NB4 (cell line): ENCODE measurements at regions not wholly inside any gene's neighbourhood (a gene's known extent, or its start where the extent isn't known, plus 50 kb on each side); places are given as distances from the start of the nearest gene placed in this dataset.

Experiments used
- MYC ChIP-seq: IDR thresholded peaks from 2 replicates; pipeline ENCODE4 v1.6.1; 2011; ENCODE audit warnings: low read depth, low read length
- POLR2A ChIP-seq: IDR thresholded peaks from 2 replicates; pipeline ENCODE4 v1.6.1; 2011; ENCODE audit warnings: mild to moderate bottlenecking; ENCODE audit not compliant: insufficient read length; ENCODE audit errors: extremely low read depth
- TF ChIP-seq, protein P1 (sequence below): IDR thresholded peaks from one replicate; pipeline ENCODE4 v1.5.1; 2012; ENCODE audit warnings: low read depth, low read length
- TF ChIP-seq, protein P2 (sequence below): IDR thresholded peaks from 2 replicates; pipeline ENCODE4 v1.6.1; 2011; ENCODE audit warnings: low read depth, low read length

DNA sequence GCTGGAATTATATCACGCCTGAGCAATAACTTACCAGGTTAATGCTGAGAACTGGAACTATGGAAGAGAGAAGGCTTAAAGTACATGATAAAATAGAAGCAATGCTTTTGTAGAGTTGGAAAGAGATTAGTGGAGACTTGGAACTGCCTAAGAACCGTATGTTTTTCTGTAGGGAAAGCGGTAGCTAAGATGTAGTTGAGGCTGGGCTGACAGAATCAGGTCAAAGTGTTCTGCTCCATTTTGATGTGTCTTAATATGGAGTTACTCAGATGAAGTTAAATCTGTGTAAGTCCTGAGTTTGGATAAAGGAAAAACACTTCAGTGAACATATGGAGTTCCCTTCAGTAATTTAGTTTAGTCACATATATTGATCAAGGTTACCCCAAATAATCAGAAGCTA is 860.9 kb upstream of the CXADR start:
- TF ChIP-seq, protein P1, sequence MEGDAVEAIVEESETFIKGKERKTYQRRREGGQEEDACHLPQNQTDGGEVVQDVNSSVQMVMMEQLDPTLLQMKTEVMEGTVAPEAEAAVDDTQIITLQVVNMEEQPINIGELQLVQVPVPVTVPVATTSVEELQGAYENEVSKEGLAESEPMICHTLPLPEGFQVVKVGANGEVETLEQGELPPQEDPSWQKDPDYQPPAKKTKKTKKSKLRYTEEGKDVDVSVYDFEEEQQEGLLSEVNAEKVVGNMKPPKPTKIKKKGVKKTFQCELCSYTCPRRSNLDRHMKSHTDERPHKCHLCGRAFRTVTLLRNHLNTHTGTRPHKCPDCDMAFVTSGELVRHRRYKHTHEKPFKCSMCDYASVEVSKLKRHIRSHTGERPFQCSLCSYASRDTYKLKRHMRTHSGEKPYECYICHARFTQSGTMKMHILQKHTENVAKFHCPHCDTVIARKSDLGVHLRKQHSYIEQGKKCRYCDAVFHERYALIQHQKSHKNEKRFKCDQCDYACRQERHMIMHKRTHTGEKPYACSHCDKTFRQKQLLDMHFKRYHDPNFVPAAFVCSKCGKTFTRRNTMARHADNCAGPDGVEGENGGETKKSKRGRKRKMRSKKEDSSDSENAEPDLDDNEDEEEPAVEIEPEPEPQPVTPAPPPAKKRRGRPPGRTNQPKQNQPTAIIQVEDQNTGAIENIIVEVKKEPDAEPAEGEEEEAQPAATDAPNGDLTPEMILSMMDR: no peak
- TF ChIP-seq POLR2A: no peak
- TF ChIP-seq, protein P2, sequence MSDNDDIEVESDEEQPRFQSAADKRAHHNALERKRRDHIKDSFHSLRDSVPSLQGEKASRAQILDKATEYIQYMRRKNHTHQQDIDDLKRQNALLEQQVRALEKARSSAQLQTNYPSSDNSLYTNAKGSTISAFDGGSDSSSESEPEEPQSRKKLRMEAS: no peak
- TF ChIP-seq MYC: no peak
